Kidney (tissue), 13 donors: ENCODE measurements at regions not wholly inside any gene's neighbourhood (a gene's known extent, or its start where the extent isn't known, plus 50 kb on each side); places are given as distances from the start of the nearest gene placed in this dataset.

Experiments used
- DNase-seq, 5 donors: peaks; one replicate each; pipeline ENCODE4 v3.0.0-alpha.2; 2013 to 2020
- FAIRE-seq: peaks from 2 replicates; lab custom pipeline; 2012; peaks lifted over from hg19 to GRCh38; lab: Jason Lieb, UNC
- H3K27ac ChIP-seq, 2 donors: one replicate each; pipeline ENCODE4 v1.7.0; 2013; ENCODE audit warnings: low read depth in 2 of 2, low read length in 2 of 2, inconsistent platforms in 1 of 2
- H3K27me3 ChIP-seq: one replicate; pipeline ENCODE4 v1.7.1; 2013; ENCODE audit warnings: low read length, inconsistent platforms; ENCODE audit not compliant: control insufficient read depth, insufficient read depth
- H3K36me3 ChIP-seq, 3 donors: one replicate each; pipeline versions ENCODE4 v1.7.0 to v1.7.1; 2013; ENCODE audit warnings: low read length in 3 of 3, control low read depth in 1 of 3, inconsistent platforms in 1 of 3; ENCODE audit not compliant: insufficient read depth in 3 of 3, control insufficient read depth in 2 of 3
- H3K4me1 ChIP-seq, 3 donors: one replicate each; pipeline versions ENCODE4 v1.7.0 to v1.7.1; 2013; ENCODE audit warnings: low read length in 3 of 3, inconsistent platforms in 1 of 3, low read depth in 1 of 3; ENCODE audit not compliant: control insufficient read depth in 2 of 3, insufficient read depth in 2 of 3
- H3K4me3 ChIP-seq, 3 donors: one replicate each; pipeline versions ENCODE4 v1.7.0 to v1.8.1; 2013; ENCODE audit warnings: low read length in 3 of 3, control low read depth in 1 of 3, inconsistent platforms in 1 of 3
- H3K9ac ChIP-seq, 3 donors: one replicate each; pipeline versions ENCODE4 v1.7.0 to v1.7.1; 2013; ENCODE audit warnings: low read length in 3 of 3, control low read depth in 1 of 3, inconsistent platforms in 1 of 3
- H3K9me3 ChIP-seq, 3 donors: one replicate each; pipeline versions ENCODE4 v1.7.0 to v1.7.1; 2013; ENCODE audit warnings: low read length in 3 of 3, control low read depth in 1 of 3, inconsistent platforms in 1 of 3; ENCODE audit not compliant: control insufficient read depth in 2 of 3, insufficient read depth in 1 of 3
- CTCF ChIP-seq: IDR thresholded peaks from 3 replicates; pipeline ENCODE4 v1.5.1; 2012; ENCODE audit warnings: mild to moderate bottlenecking, moderate library complexity, borderline replicate concordance; ENCODE audit not compliant: insufficient read depth; ENCODE audit errors: extremely low read depth
- intact Hi-C: fragments of 100-400 bp; cut with DNase I; formaldehyde crosslinking; loops from one replicate; pipeline ENCODE4 v1.11.1; 2022
- donor health status: control.
- donor health status: control.
- donor health status: control.
- donor health status: control.
- donor health status: control.
- donor health status: DM: yes; HTN: yes; CAD: no.
- donor health status: Normal renal cell carcinoma (clear cell type).

- Histone ChIP-seq H3K27ac (no peak overlapping the region), H3K4me3 (no peak overlapping the region), H3K9ac (no peak overlapping the region), H3K27me3 (no peaks in the 10 kb centered on the region), H3K36me3 (no peaks in the 10 kb centered on the region), H3K4me1 (no peaks in the 10 kb centered on the region), H3K9me3 (peaks cover 0 to 7% (median 0%) of the 10 kb centered on the region in 3 donors)
- no peak for DNase-seq
- intact Hi-C loops = no loop called here
- FAIRE-seq = no peak
- TF ChIP-seq CTCF = no peak
Measured at GRCh38 chr2:2557475-2557874, 226.4 kb upstream of the MYT1L start.

GRCh38 chr2:2550856-2551255 is 219.8 kb upstream of the MYT1L start:
- Histone ChIP-seq H3K4me3 (no peak overlapping the region), H3K9me3 (peaks cover 0 to 15% (median 0%) of the 10 kb centered on the region in 3 donors), H3K9ac (no peak overlapping the region), H3K4me1 (no peaks in the 10 kb centered on the region), H3K36me3 (no peaks in the 10 kb centered on the region), H3K27me3 (no peaks in the 10 kb centered on the region), H3K27ac (no peak overlapping the region)
- no peak for DNase-seq
- intact Hi-C loops = no loop called here
- TF ChIP-seq CTCF = no peak
- FAIRE-seq = no peak

- no peak overlapping the region for H3K27ac ChIP-seq
Measured at GRCh38 chr2:2547911-2548310, 216.8 kb upstream of the MYT1L start.

More at GRCh38 chr2:2547911-2548310, 216.8 kb upstream of the MYT1L start:
- no peaks in the 10 kb centered on the region for H3K27me3 ChIP-seq
- intact Hi-C loops = no loop called here
- TF ChIP-seq CTCF = no peak
- no peak overlapping the region for H3K4me3 ChIP-seq
- peaks cover 0 to 2% (median 0%) of the 10 kb centered on the region in 3 donors for H3K4me1 ChIP-seq
- no peak overlapping the region for H3K9ac ChIP-seq
- H3K9me3 ChIP-seq = peaks cover 0 to 12% (median 0%) of the 10 kb centered on the region in 3 donors
- DNase-seq (peak in 1 of 5 donors; percentile 20), FAIRE-seq (no peak)
- H3K36me3 ChIP-seq = no peaks in the 10 kb centered on the region
